ENCODE measurements at regions not wholly inside any gene's neighbourhood (a gene's known extent, or its start where the extent isn't known, plus 50 kb on each side); places are given as distances from the start of the nearest gene placed in this dataset.

DNA sequence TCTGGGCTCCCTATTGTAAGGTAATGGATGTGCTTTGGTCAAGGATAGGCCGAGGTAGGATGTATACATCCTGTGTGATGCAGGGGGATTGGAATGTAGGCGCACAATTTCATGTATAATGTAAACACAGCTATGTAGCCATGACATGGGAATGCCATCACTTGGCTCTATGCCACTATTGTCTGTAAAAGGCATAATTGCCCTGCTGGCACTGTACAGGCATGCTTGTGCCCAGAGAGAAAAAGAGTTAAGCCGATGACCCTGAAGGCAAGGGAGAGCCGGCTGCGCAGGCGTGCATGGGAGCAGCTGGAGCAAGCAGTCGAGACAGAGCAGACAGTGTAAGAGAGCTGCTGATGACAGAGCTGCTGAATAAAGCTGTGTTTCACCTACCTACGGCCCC lies 212.5 kb upstream of the CPHXL start:
- peak overlapping the region; percentile 20 for H3K27ac Mint-ChIP-seq (ENCODE audit: low read depth, unreplicated experiment)
- TF ChIP-seq CTCF (IDR thresholded peaks at IDR 0.05; ENCODE audit: unreplicated experiment) = no peak
- ChIA-PET POLR2A (interaction anchor here (0.9 kb wide), 1 partner anchor 13 kb away, joined by 3 read pairs; no protein-coding TSS in a partner anchor), CTCF (interaction anchor here (1.0 kb wide), 1 partner anchor 59 kb away, joined by 4 read pairs; no protein-coding TSS in a partner anchor)
- peak; percentile 72 for DNase-seq (ENCODE audit: unreplicated experiment)
- intact Hi-C loops (cut with micrococcal nuclease) = no loop called here
- H3K36me3 Mint-ChIP-seq (ENCODE audit: insufficient read depth, unreplicated experiment) = no peaks in the 10 kb centered on the region
- H3K27me3 Mint-ChIP-seq (ENCODE audit: insufficient read depth, unreplicated experiment) = no peaks in the 10 kb centered on the region
- no peak overlapping the region for H3K4me3 Mint-ChIP-seq (ENCODE audit: unreplicated experiment)
- BruUV-seq (replicated peaks) = no TSS peak
- peaks cover 7% of the 10 kb centered on the region for H3K4me1 Mint-ChIP-seq (ENCODE audit: insufficient read depth, unreplicated experiment)
- no peaks in the 10 kb centered on the region for H3K9me3 Mint-ChIP-seq (ENCODE audit: unreplicated experiment)

GRCh38 chr16:75942351-75942750 lies 216.1 kb upstream of the CPHXL start:
- Mint-ChIP-seq H3K4me1 (ENCODE audit: insufficient read depth, unreplicated experiment) (peaks cover 7% of the 10 kb centered on the region), H3K27me3 (ENCODE audit: insufficient read depth, unreplicated experiment) (no peaks in the 10 kb centered on the region), H3K27ac (ENCODE audit: low read depth, unreplicated experiment) (no peak overlapping the region), H3K4me3 (ENCODE audit: unreplicated experiment) (no peak overlapping the region), H3K36me3 (ENCODE audit: insufficient read depth, unreplicated experiment) (no peaks in the 10 kb centered on the region), H3K9me3 (ENCODE audit: unreplicated experiment) (no peaks in the 10 kb centered on the region)
- CTCF ChIA-PET = no interaction called here
- BruUV-seq (replicated peaks) = no TSS peak
- no peak for DNase-seq (ENCODE audit: unreplicated experiment)
- POLR2A ChIA-PET = no interaction called here
- intact Hi-C loops (cut with micrococcal nuclease) = no loop called here
- TF ChIP-seq CTCF (IDR thresholded peaks at IDR 0.05; ENCODE audit: unreplicated experiment) = no peak

DNA sequence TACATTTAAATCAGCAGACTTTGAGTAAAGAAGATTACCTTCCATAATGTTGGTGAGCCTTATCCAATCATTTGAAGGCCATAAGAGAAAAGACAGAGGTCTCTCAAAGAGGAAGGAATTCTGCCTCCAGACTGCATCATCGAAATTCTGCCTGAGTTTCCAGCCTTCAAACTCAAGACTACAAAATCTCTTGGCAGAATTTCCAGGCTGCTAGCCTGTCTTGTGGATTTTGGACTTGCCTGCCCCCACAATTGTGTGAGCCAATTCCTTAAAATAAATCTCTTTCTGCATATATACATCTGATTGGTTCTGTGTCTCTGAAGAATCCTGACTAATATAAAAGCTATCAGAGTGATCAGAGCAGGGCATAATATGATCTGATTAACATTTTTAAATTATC lies 216.6 kb upstream of the CPHXL start:
- no peak for TF ChIP-seq CTCF (IDR thresholded peaks at IDR 0.05; ENCODE audit: unreplicated experiment)
- Mint-ChIP-seq H3K4me3 (ENCODE audit: unreplicated experiment) (no peak overlapping the region), H3K4me1 (ENCODE audit: insufficient read depth, unreplicated experiment) (peaks cover 7% of the 10 kb centered on the region), H3K27ac (ENCODE audit: low read depth, unreplicated experiment) (no peak overlapping the region), H3K9me3 (ENCODE audit: unreplicated experiment) (no peaks in the 10 kb centered on the region), H3K36me3 (ENCODE audit: insufficient read depth, unreplicated experiment) (no peaks in the 10 kb centered on the region), H3K27me3 (ENCODE audit: insufficient read depth, unreplicated experiment) (no peaks in the 10 kb centered on the region)
- DNase-seq (ENCODE audit: unreplicated experiment) = no peak
- BruUV-seq (replicated peaks) = no TSS peak
- CTCF ChIA-PET = no interaction called here
- POLR2A ChIA-PET = no interaction called here
- intact Hi-C loops (cut with micrococcal nuclease) = no loop called here

DNA sequence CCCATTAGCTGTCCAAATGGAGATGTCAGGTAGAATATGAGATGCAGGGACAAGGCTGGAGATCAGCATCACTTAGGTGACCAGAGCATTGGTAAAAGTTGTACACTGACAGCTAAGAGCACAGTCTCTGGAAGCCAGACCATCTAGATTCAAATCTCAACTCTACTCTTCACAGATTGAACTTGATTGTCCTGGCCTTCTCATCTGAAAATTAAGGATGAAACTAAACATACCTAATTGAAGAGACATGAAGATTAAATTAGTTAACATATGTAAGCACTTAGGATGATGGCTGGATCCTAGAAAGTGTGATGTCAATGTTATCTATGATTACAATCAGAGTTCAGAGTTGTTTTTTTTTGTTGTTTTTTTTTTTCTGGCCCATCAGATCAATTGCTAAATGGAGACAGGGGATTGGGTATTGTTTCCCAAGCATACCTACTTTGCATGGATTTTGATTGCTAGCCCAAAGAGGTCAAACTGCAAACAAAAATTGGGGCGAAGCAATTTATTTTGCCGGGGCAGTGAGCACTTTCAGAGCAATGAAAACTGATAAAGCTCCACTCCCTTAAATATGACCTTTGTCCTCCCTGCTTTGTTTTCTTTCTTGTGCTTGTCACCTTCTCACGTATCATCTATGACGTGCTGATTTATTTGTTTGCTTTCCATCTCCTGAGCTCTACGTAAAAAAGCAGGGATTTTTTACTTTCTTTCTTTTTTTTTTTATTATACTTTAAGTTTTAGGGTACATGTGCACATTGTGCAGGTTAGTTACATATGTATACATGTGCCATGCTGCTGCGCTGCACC lies 217.6 kb upstream of the CPHXL start:
- no TSS peak for BruUV-seq (replicated peaks)
- no peak for DNase-seq (ENCODE audit: unreplicated experiment)
- no peak overlapping the region for H3K4me3 Mint-ChIP-seq (ENCODE audit: unreplicated experiment)
- no peaks in the 10 kb centered on the region for H3K9me3 Mint-ChIP-seq (ENCODE audit: unreplicated experiment)
- H3K27ac Mint-ChIP-seq (ENCODE audit: low read depth, unreplicated experiment) = no peak overlapping the region
- CTCF ChIA-PET = no interaction called here
- no peaks in the 10 kb centered on the region for H3K36me3 Mint-ChIP-seq (ENCODE audit: insufficient read depth, unreplicated experiment)
- POLR2A ChIA-PET = interaction anchor here (0.6 kb wide), 1 partner anchor 276 kb away, joined by 5 read pairs; no protein-coding TSS in a partner anchor
- H3K4me1 Mint-ChIP-seq (ENCODE audit: insufficient read depth, unreplicated experiment) = no peaks in the 10 kb centered on the region
- no peak for TF ChIP-seq CTCF (IDR thresholded peaks at IDR 0.05; ENCODE audit: unreplicated experiment)
- intact Hi-C loops (cut with micrococcal nuclease) = no loop called here
- H3K27me3 Mint-ChIP-seq (ENCODE audit: insufficient read depth, unreplicated experiment) = no peaks in the 10 kb centered on the region
